IPS-NIHi7 (cell line): ENCODE measurements at regions not wholly inside any gene's neighbourhood (a gene's known extent, or its start where the extent isn't known, plus 50 kb on each side); places are given as distances from the start of the nearest gene placed in this dataset.

Experiments
- DNase-seq: peaks from one replicate; pipeline ENCODE4 v3.0.0; 2012; ENCODE audit warnings: mixed read lengths; ENCODE audit errors: extremely low spot score

DNA sequence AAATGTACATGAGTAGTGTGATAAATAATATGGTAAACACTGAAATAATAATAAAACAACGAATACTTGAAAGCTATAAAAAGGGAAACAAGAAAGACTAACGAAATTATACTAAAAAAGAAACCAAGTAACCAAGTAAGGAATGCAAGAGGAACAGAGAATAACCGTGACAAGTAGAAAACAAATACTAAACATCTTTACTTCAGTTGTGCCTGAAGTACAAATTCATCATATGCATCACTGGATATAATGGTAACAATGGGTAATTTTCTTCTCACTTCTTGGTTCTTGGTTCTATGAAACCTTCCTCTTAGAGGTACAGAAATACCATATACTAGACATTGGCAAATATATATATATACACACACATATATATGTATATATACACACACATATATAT, 1093.6 kb upstream of the B3GALT2 start:
- DNase-seq: no peak

DNA sequence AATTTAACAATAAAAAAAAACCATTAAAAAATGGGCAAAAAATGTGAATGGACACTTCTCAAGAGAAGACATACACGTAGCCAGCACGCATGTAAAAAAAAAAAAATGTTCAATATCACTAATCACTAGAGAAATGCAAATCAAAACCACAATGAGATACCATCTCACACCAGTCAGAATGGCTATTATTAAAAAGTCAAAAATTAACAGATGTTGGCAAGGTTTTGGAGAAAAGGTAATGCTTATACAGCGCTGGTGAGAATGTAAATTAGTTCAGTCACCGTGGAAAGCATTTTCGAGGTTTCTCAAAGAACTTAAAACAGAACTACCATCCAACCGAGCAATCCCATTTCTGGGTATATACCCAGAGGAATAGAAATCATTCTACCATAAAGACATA, 1091.5 kb upstream of the B3GALT2 start:
- DNase-seq: no peak

DNA sequence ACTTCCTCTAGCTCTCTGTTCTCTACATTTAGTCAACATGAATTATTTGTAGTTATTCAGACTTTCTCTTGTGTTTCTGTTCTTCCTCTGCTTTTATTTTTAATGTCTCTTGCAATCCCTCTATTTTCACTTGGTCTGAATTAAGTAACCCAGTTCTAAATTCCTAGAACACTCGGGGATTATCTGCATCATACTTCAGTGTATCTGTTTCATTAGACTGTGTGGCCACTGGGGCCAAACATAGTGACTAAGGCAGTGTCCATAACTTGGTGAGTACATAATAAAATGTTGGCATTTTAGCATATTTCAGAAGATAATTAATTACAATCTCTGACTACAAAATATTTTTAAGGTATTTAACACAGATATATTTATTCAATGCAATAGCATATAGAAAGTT, 1087.2 kb upstream of the B3GALT2 start:
- no peak for DNase-seq

DNA sequence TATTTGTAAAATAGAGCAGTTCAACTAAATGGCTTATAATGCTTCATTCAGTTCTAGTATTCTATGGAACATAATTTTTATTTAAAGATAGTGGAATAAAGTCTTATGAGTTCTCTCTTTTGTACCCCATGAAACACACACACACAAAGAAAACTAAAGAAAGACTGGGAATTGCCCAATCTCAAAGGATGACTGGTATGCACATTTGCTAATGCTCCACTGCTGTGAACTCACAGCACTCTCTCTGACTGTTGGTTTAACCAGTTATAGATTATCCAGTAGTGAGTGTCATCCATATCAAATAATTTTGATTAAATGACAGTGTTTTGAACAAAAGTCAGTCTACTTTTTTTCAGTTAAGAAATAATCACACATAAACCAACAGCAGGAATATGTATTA, 1082.4 kb upstream of the B3GALT2 start:
- peak; percentile 10 for DNase-seq

DNA sequence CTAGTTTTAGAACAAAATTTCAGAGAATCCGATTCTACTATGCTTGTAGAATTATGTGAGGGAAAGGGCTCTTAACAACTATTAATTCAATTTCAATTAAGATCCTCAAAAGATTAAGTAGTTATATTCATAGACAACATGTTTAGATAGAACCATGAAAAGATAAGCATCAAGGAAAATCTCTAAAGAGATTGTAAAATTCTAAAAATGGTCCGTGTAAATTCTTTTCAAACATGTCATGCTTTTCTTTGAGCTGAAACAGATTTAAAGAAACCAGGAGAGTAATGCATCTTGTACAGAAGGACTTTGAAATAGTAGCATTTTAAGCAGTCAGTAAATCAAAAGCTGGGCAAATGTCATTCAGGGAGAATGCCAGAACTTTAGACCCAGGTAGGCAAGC, 1080.6 kb upstream of the B3GALT2 start:
- DNase-seq: no peak

DNA sequence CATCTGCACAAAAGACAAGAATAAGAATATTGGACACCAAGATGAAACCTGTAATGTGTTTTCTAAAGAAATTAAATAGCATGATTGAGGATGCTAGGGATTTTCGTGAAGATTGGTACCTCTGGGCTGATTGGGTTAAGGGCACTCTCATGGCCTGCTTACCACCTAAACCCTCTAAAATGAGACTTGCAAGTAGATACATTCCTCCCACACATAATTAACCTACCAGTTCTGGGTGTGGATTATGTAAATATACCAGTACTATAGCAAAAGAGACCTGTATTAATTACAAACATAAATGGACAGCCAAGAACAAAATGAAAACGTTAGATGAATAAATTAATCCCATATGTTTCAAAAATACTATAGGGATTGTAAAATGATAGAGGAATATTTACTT, 1069.6 kb upstream of the B3GALT2 start:
- DNase-seq: no peak

DNA sequence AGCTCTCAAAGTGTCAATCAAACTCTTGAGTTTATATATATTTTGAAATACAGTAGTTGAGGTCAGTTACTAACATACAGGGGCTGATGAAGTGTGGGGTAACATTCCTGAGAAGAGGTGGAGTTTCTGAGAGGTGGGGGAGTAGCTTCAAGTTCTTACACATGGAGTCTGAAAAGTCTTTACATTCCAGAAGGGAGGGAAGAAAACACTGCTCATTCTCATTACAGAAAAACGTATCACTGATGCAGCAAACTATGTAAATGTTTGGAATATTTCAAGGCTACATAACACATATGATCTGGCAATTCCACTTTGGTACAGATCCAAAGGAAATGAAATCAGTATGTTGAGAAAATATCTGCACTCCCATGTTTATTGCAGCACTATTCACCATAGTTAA, 1065.8 kb upstream of the B3GALT2 start:
- no peak for DNase-seq

DNA sequence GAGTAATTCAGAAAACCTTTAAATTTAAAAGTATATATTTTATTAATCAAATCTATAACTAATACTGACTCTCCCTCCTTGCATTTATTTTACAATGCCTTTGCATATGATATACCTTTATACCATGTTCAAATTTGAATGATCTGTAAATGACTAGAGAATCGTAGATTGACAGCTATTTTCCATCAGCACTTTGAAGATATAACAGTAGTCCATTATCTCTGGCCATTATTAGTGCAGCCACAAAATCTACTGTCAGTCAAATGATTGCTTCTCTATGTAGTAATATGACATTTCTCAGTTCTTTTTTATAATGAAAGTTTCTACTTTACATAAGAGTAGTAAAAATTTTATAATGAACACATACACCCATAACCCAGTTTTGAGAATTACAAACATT, 1054.8 kb upstream of the B3GALT2 start:
- no peak for DNase-seq

DNA sequence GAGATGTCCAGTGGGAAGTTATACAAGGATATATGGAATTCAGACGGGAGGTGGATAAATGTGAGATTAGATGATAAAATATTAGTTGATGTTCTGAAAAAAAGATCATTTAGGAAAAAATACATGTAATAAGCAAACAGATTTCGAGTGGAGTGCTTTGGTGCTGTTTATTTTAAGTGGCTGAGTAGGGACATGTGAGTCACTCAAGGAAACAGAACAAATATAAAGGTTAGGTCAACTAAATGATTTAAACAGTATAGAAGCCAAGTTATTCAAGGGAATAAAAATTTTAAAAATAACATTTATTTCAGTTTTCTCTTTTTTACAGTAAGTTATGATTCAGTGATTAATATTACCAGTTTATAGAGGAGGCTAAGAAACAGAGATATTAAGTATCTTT, 1046.7 kb upstream of the B3GALT2 start:
- DNase-seq: no peak

DNA sequence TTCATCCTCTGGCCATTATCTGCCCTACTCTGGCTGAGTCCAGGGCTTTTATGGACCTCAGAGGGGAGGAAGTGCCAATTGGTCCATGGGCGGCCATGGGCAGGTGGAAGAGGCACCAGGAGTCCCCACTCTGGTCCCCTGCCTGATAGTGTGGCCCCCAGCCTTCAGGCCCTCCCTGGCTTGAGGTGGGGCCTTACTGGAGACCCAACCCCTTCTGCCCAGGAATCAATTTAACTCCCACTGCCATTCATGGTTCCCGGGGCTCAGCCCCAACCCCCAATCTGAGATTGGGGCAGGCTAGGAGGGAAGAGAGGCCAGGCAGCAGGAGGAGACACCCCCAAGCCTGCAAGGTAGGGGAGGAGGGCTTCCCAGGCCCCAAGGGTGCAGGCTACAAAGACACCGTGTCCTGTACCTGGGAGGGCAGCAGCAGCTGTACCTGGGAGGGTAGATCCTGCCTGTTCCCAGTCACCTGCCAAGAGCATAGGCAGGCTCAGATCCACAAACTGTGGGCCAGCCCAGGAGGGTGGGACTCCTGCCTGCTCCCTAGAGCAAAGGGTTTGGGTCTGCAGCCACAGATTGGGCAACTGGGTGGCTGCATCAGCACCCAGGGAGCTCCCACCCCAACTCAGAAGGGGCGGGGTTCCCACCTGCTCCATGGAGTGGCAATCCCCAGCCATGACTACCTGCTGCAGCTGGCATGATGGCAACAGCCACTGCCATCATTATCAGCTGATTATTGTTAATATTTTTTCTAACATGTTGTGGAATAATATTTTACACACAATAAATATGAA, 1044.1 kb upstream of the B3GALT2 start:
- DNase-seq: no peak

DNA sequence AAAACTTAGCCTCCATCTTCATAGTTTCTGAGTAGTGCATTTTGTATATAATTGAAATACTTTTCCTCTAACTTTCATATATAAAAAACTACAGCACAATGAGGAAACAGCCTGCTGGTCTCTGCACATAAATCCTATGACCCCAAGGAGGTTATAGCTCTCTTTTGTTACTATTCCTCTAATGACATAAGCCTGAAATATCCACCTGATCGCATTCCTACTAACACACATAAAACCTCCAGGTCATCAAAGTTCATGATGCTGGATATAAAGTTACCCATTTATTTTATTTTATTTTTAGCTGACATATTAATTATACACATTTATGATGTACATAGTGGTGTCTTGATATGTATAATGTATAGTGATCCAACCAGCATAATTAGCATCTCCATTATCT, 1042.0 kb upstream of the B3GALT2 start:
- no peak for DNase-seq

DNA sequence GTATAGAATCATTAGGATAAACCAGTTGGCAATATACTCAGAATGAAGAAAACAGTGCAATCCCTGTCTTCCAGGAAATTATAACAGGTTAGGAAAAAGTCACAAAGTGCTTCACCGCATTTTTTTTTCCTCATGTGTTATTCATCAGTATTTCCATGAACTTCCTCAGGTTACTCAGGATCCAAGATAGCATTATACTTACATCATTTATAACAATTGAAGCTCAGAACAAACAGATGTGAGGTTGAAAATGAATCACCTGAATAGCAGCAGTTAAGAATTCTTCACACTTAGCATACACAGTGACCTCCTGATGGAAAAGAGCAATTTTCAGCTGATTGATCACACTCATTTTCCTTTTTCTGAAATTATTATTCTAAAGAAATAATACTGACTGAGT, 1040.7 kb upstream of the B3GALT2 start:
- no peak for DNase-seq

DNA sequence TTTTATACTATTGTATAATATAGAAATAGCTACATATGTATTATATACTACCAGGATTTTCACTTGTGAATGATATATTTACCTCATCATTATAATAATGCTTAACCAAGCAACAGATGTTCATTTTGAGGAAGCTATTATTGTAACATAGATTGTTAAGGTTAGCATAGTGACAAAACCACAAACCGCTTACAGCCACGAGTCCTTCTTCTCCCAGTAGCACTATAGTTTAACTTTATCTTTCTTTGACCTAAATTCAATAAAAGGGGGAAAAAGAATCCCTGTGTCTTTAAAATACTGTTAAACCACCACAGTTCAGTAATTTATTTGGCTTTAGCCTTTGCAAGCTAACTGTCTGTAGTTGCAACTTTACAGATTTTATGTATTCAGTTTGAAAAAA, 1039.4 kb upstream of the B3GALT2 start:
- no peak for DNase-seq

DNA sequence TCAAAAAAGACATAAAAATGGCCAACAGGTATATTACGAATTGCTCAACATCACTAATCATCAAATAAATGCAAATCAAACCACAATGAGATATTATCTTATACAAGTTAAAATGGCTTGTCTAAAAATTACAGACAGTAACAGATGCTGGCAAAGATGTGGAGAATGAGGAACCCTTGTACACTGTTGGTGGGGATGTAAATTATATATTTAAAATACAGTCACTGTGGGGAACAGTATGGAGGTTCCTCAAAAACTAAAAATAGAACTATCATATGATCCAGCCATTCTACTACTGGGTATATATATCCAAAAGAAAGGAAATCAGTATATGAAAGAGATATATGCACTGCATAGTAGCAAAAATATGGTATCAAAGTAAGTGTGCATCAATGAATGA, 1037.2 kb upstream of the B3GALT2 start:
- no peak for DNase-seq

DNA sequence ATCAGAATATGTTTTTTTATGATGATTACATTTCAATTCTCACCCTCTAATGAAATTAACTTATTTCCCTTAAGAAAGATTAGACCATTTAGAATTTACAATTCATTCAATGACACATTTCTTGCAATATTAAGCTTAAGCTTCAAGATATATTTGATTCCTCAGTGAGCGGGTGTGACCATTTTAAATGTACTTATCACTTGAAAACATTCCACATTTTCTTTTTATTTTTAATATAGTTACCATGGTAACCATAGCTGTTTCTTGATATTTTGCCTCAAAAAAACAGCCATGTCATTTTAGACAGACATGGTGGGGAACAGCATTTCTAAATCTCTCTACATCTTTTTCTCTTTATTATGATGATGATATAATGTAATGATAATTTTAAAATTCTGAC, 1029.0 kb upstream of the B3GALT2 start:
- no peak for DNase-seq

DNA sequence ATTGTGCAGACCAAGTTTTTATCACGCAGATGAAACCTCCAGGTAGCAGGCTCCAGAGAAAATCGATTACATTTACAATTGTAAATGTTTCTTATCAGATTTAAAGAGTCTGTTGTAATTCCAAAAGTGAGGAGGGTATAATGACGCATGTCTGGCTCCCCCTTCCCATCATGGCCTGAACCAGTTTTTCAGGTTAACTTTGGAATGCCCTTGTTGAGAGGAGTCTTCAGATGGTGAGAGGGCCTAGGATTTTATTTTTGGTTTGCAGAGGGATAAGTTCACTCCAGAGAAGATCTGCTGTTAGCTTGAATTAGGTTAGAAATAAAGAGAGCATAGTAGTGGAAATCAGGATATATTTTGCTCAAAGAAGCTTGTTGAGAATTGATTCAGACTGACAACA, 1028.3 kb upstream of the B3GALT2 start:
- DNase-seq: no peak

DNA sequence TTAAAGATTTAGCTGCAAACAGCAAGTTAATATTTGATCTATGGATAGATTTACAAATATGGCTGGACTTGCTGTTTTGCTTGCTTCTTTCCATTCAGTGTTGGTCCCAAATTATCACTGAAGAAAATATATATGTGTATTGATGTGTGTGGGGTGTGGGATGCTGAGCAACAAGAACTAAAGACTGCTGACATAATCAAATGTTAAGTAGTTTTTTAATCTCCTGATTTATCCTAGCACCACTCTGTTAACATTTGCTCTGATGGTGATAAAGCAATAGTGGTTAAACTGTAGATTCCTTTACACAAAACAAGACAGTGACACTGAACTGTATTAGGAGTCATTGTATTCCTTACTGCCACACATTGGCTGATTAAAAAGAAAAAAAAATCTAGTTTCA, 1023.5 kb upstream of the B3GALT2 start:
- no peak for DNase-seq

DNA sequence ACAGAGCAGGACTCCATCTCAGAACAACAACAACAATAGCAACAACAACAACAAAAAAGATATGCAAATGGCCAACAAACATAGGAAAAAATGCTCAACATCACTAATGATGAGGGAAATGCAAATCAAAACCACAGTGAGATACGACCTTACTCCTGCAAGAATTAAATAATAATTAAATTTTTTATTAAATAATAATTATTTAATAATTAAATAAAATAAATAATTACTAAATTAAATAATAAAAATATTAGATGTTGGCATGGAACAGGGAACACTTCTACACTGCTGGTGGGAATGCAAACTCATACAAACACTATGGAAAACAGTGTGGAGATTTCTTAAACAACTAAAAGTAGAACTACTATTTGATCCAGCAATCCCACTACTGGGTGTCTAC, 1022.3 kb upstream of the B3GALT2 start:
- DNase-seq: no peak

DNA sequence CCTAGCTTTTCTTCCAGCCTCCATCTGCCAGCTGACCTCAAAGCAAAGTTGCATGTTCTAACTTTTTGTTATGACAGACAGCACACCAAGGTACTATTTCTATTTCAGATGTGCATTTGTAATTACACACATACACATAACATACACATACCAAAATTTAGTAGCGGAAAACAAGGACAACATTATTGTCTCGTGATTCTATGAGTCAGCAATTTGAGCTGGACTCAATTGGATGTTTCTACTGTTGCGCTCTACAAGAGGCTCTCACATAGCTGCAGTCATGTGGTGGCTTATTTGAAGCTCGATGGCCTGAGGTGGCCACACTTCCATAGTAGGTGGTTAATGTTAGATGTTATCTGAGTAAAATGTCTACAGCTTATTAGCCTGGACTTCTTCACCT, 1010.1 kb upstream of the B3GALT2 start:
- DNase-seq: no peak

DNA sequence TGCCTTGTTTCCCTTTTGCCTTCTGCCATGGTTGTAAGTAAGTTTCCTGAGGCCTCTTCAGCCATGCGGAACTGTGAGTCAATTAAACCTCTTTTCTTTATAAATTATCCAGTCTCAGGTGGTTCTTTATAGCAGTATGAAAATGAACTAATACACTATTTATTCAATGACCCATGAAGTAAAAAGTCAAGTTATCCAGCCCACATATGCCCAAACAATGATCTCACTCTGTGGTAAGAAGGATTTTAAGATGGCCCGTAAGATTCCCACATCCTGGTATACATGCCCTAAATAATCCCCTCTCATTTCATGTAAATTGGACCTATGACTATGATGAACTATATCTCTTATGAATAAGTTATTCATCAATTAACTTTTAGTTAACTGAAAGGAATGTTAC, 1008.3 kb upstream of the B3GALT2 start:
- no peak for DNase-seq

DNA sequence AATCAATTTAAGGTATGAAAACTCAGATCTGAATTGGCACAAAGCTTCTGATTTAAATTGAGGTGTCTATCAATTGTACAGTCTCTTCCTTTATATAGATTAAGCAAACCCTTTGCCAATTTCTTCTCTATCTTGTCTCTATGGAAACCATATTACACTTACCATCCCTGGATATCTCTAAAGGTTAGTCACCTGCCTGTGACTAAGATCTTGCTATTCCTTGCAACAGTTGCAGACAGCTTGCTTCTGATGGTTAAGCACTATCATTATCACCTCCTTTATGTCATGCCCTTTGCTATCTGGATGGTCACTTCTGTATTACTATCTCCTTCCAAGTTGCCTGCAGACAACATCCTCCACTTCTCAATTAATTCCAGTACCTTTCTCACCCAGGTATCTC, 998.6 kb upstream of the B3GALT2 start:
- no peak for DNase-seq

DNA sequence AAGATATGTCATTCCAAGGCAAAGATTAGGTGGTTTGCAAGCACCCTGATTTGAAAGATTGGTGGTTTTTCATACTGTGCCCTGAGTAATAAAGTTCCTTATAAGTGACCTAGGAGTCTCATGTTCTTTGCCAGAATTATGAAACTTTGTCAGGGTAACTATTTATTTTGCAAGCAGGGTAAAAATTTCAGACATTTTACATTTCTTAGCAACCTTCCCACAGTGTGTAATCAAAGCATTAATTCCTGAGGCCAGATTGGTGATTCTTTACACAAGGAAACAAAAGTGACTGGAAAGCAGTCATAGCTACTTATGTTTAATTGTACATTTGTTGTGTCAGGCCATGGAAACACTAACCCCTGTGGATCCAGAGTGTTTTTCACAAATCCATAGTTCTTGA, 998.0 kb upstream of the B3GALT2 start:
- no peak for DNase-seq

DNA sequence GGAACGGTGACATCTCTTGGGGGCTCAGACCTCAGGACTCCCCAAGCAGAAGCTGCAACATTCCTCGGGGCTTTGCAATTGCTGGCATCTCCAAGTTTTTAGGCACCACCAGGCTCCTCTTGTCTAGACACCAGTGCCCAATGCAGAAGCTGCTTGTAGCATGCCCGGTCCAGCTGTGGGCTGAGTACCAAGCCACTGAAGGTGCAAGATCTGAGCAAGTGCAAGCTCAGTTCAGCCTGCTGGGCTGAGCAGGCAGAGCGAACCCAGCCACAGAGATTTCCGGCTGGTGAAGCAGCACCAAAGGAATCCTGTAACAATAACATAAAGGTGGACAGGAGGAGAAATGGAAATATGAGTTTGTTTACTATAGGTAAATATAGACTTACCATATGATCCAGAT, 995.4 kb upstream of the B3GALT2 start:
- DNase-seq: no peak

DNA sequence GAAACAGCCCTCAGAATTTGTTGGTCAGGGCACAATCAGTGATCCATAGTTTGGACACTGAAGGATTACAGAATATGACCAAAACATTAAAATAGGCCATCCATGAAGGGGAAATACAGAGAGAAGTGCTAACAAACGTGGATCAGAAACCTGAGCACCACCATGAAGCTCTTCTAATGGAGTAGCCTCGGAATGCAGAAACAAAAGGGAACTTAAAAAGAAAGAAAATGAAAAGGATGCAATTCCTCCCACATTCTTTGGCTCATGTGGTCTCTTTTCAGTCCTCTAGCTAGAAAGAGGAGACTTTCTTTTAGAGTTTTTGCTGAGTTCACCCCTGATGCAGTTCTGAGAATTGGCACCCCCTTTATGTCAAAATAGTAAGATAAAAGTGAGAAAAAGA, 989.8 kb upstream of the B3GALT2 start:
- no peak for DNase-seq
